Fibroblast of lung (primary cell): ENCODE measurements at regions not wholly inside any gene's neighbourhood (a gene's known extent, or its start where the extent isn't known, plus 50 kb on each side); places are given as distances from the start of the nearest gene placed in this dataset.

Source experiments
- DNase-seq, 2 donors: peaks; one replicate each; pipeline versions ENCODE4 v3.0.0 to v3.0.0-alpha.2; 2010; ENCODE audit warnings: low read depth in 2 of 2
- H2AFZ ChIP-seq: 2 replicates; pipeline ENCODE4 v1.5.1; 2012; ENCODE audit warnings: low read length, control low read depth, inconsistent platforms
- H3K27ac ChIP-seq: 2 replicates; pipeline ENCODE4 v1.5.1; 2011; ENCODE audit warnings: low read length, control low read depth; ENCODE audit not compliant: insufficient read depth
- H3K27me3 ChIP-seq: 2 replicates; pipeline ENCODE4 v1.5.1; 2011; ENCODE audit warnings: mild to moderate bottlenecking, low read length; ENCODE audit not compliant: control insufficient read depth, insufficient read depth
- H3K36me3 ChIP-seq: 2 replicates; pipeline ENCODE4 v1.5.1; 2011; ENCODE audit warnings: low read length; ENCODE audit not compliant: control insufficient read depth, insufficient read depth
- H3K4me1 ChIP-seq: 2 replicates; pipeline ENCODE4 v1.5.1; 2011; ENCODE audit warnings: low read length; ENCODE audit not compliant: control insufficient read depth, insufficient read depth; ENCODE audit errors: extremely low read depth
- H3K4me2 ChIP-seq: 2 replicates; pipeline ENCODE4 v1.5.1; 2011; ENCODE audit warnings: low read length, control low read depth; ENCODE audit not compliant: insufficient read depth; ENCODE audit errors: extremely low read depth
- H3K4me3 ChIP-seq, 4 experiments: fragments of 200-600 bp in 1 of 4; sonication (generic) in 1 of 4; replicated peaks in 1 of 4; 2 replicates each; pipeline ENCODE4 v1.5.1; 2011 to 2016; ENCODE audit warnings: low read length in 4 of 4, low read depth in 3 of 4, mild to moderate bottlenecking in 3 of 4, control low read depth in 2 of 4, inconsistent platforms in 1 of 4, mixed read lengths in 1 of 4; ENCODE audit not compliant: insufficient read depth in 1 of 4; ENCODE audit errors: control extremely low read depth in 1 of 4
- H3K79me2 ChIP-seq: 2 replicates; pipeline ENCODE4 v1.5.1; 2012; ENCODE audit warnings: mild to moderate bottlenecking, low read length, inconsistent platforms; ENCODE audit not compliant: control insufficient read depth, insufficient read depth
- H3K9ac ChIP-seq: 2 replicates; pipeline ENCODE4 v1.5.1; 2011; ENCODE audit warnings: mild to moderate bottlenecking, low read length, control low read depth; ENCODE audit not compliant: insufficient read depth
- H3K9me3 ChIP-seq: 2 replicates; pipeline ENCODE4 v1.5.1; 2012; ENCODE audit warnings: low read depth, low read length; ENCODE audit not compliant: control insufficient read depth, insufficient read depth
- H4K20me1 ChIP-seq: 2 replicates; pipeline ENCODE4 v1.5.1; 2011; ENCODE audit warnings: low read length; ENCODE audit not compliant: control insufficient read depth, insufficient read depth; ENCODE audit errors: extremely low read depth
- CTCF ChIP-seq, 2 donors: IDR thresholded peaks in 1 of 2; conservative IDR thresholded peaks in 1 of 2; 1 replicate in 1 of 2; 2 replicates in 1 of 2; pipeline ENCODE4 v1.5.1; 2011 to 2012; ENCODE audit warnings: low read length in 2 of 2, control low read depth in 1 of 2, inconsistent platforms in 1 of 2, low read depth in 1 of 2, mild to moderate bottlenecking in 1 of 2
- EZH2 ChIP-seq: IDR thresholded peaks from 2 replicates; pipeline ENCODE4 v1.5.1; 2012; ENCODE audit warnings: low read length, control low read depth, mild to moderate bottlenecking; ENCODE audit errors: missing control alignments

- no peaks in the 10 kb centered on the region for H3K79me2 ChIP-seq
- H3K9ac ChIP-seq, result no peak overlapping the region
- H3K4me1 ChIP-seq, result no peaks in the 10 kb centered on the region
- no peak overlapping the region for H3K4me3 ChIP-seq
- H3K9me3 ChIP-seq, result no peaks in the 10 kb centered on the region
- no peak overlapping the region for H3K4me2 ChIP-seq
- H3K27me3 ChIP-seq, result no peaks in the 10 kb centered on the region
- no peaks in the 10 kb centered on the region for H4K20me1 ChIP-seq
- H3K27ac ChIP-seq, result no peak overlapping the region
- no peak for DNase-seq
- H3K36me3 ChIP-seq, result no peaks in the 10 kb centered on the region
- TF ChIP-seq EZH2 (no peak), CTCF (conservative IDR thresholded peaks at IDR 0.05 in 1 of 2, IDR thresholded peaks at IDR 0.05 in 1 of 2; ENCODE audit: low read depth in 1 of 2, low read length in 2 of 2) (no peak)
- H2AFZ ChIP-seq, result no peak overlapping the region
Observed at GRCh38 chr10:121051696-121052279, 200.6 kb downstream of the WDR11 start.

GRCh38 chr10:121053151-121053550 is 202.0 kb downstream of the WDR11 start:
- Histone ChIP-seq H3K4me3 (no peak overlapping the region), H3K4me2 (no peak overlapping the region), H3K79me2 (no peaks in the 10 kb centered on the region), H3K9me3 (no peaks in the 10 kb centered on the region), H3K4me1 (no peaks in the 10 kb centered on the region), H3K36me3 (no peaks in the 10 kb centered on the region), H3K27ac (no peak overlapping the region), H2AFZ (no peak overlapping the region), H3K9ac (no peak overlapping the region), H4K20me1 (no peaks in the 10 kb centered on the region), H3K27me3 (no peaks in the 10 kb centered on the region)
- TF ChIP-seq EZH2 (no peak), CTCF (conservative IDR thresholded peaks at IDR 0.05 in 1 of 2, IDR thresholded peaks at IDR 0.05 in 1 of 2; ENCODE audit: low read depth in 1 of 2, low read length in 2 of 2) (no peak)
- DNase-seq, result no peak

GRCh38 chr10:121054874-121055273 is 203.7 kb downstream of the WDR11 start:
- Histone ChIP-seq H3K79me2 (no peaks in the 10 kb centered on the region), H2AFZ (no peak overlapping the region), H3K4me1 (no peaks in the 10 kb centered on the region), H3K36me3 (no peaks in the 10 kb centered on the region), H3K9ac (no peak overlapping the region), H4K20me1 (no peaks in the 10 kb centered on the region), H3K4me3 (no peak overlapping the region), H3K27ac (no peak overlapping the region), H3K4me2 (no peak overlapping the region), H3K9me3 (no peaks in the 10 kb centered on the region), H3K27me3 (no peaks in the 10 kb centered on the region)
- TF ChIP-seq CTCF (conservative IDR thresholded peaks at IDR 0.05 in 1 of 2, IDR thresholded peaks at IDR 0.05 in 1 of 2; ENCODE audit: low read depth in 1 of 2, low read length in 2 of 2) (no peak), EZH2 (no peak)
- DNase-seq, result no peak
